WTC11 (cell line): ENCODE measurements at regions not wholly inside any gene's neighbourhood (a gene's known extent, or its start where the extent isn't known, plus 50 kb on each side); places are given as distances from the start of the nearest gene placed in this dataset.

Experiments
- ATAC-seq: fragments of 200-7000 bp; cut with Tn5 transposase; 2 replicates; pipeline ENCODE4 v1.10.0; 2021; ENCODE audit warnings: mild to moderate bottlenecking, moderate library complexity
- CTCF ChIA-PET: fragments of 300-600 bp; sonication (Branson Sonifier 250); formaldehyde crosslinking; loops from one replicate; lab custom pipeline; 2021; ENCODE audit warnings: antibody characterized with exemption; lab: Charles Lee
- POLR2A ChIA-PET: fragments of 350-600 bp; sonication (Branson Sonifier 250); formaldehyde crosslinking; loops from one replicate; lab custom pipeline; 2021; ENCODE audit warnings: antibody characterized with exemption; lab: Charles Lee
- DNase-seq: peaks from one replicate; pipeline ENCODE4 v3.0.0; 2021; ENCODE audit warnings: low spot score
- H3K27ac Mint-ChIP-seq: 2 replicates; pipeline ENCODE4 v1.8.0; 2021; ENCODE audit warnings: mixed read lengths
- H3K27me3 Mint-ChIP-seq: 2 replicates; pipeline ENCODE4 v1.8.0; 2021; ENCODE audit warnings: low read depth, mild to moderate bottlenecking, moderate library complexity, mixed read lengths
- H3K36me3 Mint-ChIP-seq: 2 replicates; pipeline ENCODE4 v1.8.0; 2021; ENCODE audit warnings: mixed read lengths
- H3K4me1 Mint-ChIP-seq: 2 replicates; pipeline ENCODE4 v1.8.0; 2022; ENCODE audit warnings: mixed read lengths
- H3K4me3 Mint-ChIP-seq: 2 replicates; pipeline ENCODE4 v1.8.0; 2021; ENCODE audit warnings: mild to moderate bottlenecking, moderate library complexity, mixed read lengths
- H3K9me3 Mint-ChIP-seq: 2 replicates; pipeline ENCODE4 v1.8.0; 2021; ENCODE audit warnings: mixed read lengths
- CREB1 ChIP-seq: sonication (generic); formaldehyde crosslinking; IDR thresholded peaks from 2 replicates; pipeline ENCODE4 v1.8.0; 2023; ENCODE audit warnings: mild to moderate bottlenecking, missing genetic modification reagents
- E2F1 ChIP-seq: sonication (generic); formaldehyde crosslinking; IDR thresholded peaks from 2 replicates; pipeline ENCODE4 v1.8.0; 2022; ENCODE audit warnings: mild to moderate bottlenecking, missing genetic modification reagents
- ESRRA ChIP-seq: sonication (generic); formaldehyde crosslinking; IDR thresholded peaks from 2 replicates; pipeline ENCODE4 v1.8.1; 2022; ENCODE audit warnings: mild to moderate bottlenecking, missing genetic modification reagents, borderline replicate concordance
- ETV6 ChIP-seq: sonication (generic); formaldehyde crosslinking; IDR thresholded peaks from 2 replicates; pipeline ENCODE4 v1.8.1; 2022; ENCODE audit warnings: mild to moderate bottlenecking, missing genetic modification reagents
- FOXP1 ChIP-seq: sonication (generic); formaldehyde crosslinking; IDR thresholded peaks from 2 replicates; pipeline ENCODE4 v1.8.0; 2022; ENCODE audit warnings: missing genetic modification reagents, mild to moderate bottlenecking, moderate library complexity, borderline replicate concordance
- GABPB1 ChIP-seq: sonication (generic); formaldehyde crosslinking; IDR thresholded peaks from 2 replicates; pipeline ENCODE4 v1.8.1; 2023; ENCODE audit warnings: mild to moderate bottlenecking, missing genetic modification reagents
- NR3C1 ChIP-seq: sonication (generic); formaldehyde crosslinking; conservative IDR thresholded peaks from 2 replicates; pipeline ENCODE4 v1.8.1; 2023; ENCODE audit warnings: low read depth, mild to moderate bottlenecking, missing genetic modification reagents
- OVOL2 ChIP-seq: fragments of 250-450 bp; sonication (Bioruptor Pico); IDR thresholded peaks from 2 replicates; pipeline ENCODE4 v1.9.0; 2021; ENCODE audit warnings: mild to moderate bottlenecking, borderline replicate concordance
- SMAD4 ChIP-seq: sonication (generic); formaldehyde crosslinking; IDR thresholded peaks from 2 replicates; pipeline ENCODE4 v1.8.0; 2022; ENCODE audit warnings: mild to moderate bottlenecking, missing genetic modification reagents
- TEAD1 ChIP-seq: sonication (generic); formaldehyde crosslinking; IDR thresholded peaks from 2 replicates; pipeline ENCODE4 v1.8.0; 2022; ENCODE audit warnings: mild to moderate bottlenecking, missing genetic modification reagents
- TEAD4 ChIP-seq: sonication (generic); formaldehyde crosslinking; IDR thresholded peaks from 2 replicates; pipeline ENCODE4 v1.8.0; 2022; ENCODE audit warnings: mild to moderate bottlenecking, missing genetic modification reagents
- ZNF121 ChIP-seq: sonication (generic); formaldehyde crosslinking; IDR thresholded peaks from 2 replicates; pipeline ENCODE4 v1.8.0; 2023; ENCODE audit warnings: missing genetic modification reagents
- ZNF138 ChIP-seq: sonication (generic); formaldehyde crosslinking; conservative IDR thresholded peaks from 2 replicates; pipeline ENCODE4 v1.8.1; 2022; ENCODE audit warnings: mild to moderate bottlenecking, moderate library complexity, missing genetic modification reagents
- ZNF512 ChIP-seq: sonication (generic); formaldehyde crosslinking; IDR thresholded peaks from 2 replicates; pipeline ENCODE4 v1.8.1; 2022; ENCODE audit warnings: missing genetic modification reagents, borderline replicate concordance
- TF ChIP-seq, protein P1 (sequence below): fragments of 250-450 bp; sonication (Bioruptor Pico); IDR thresholded peaks from 2 replicates; pipeline ENCODE4 v1.8.0; 2021; ENCODE audit warnings: mild to moderate bottlenecking
- TF ChIP-seq, protein P2 (sequence below): fragments of 250-450 bp; sonication (Bioruptor Pico); IDR thresholded peaks from 2 replicates; pipeline ENCODE4 v1.9.0; 2021; ENCODE audit warnings: mild to moderate bottlenecking
- TF ChIP-seq, protein P3 (sequence below): fragments of 250-450 bp; sonication (Bioruptor Pico); IDR thresholded peaks from 2 replicates; pipeline ENCODE4 v1.9.0; 2021; ENCODE audit warnings: moderate library complexity, mild to moderate bottlenecking, inconsistent platforms, borderline replicate concordance
- TF ChIP-seq, protein P4 (sequence below): sonication (generic); formaldehyde crosslinking; IDR thresholded peaks from 2 replicates; pipeline ENCODE4 v1.8.0; 2022; ENCODE audit warnings: missing genetic modification reagents
- TF ChIP-seq, protein P5 (sequence below): sonication (generic); formaldehyde crosslinking; IDR thresholded peaks from 2 replicates; pipeline ENCODE4 v1.8.1; 2023; ENCODE audit warnings: mild to moderate bottlenecking, missing genetic modification reagents, borderline replicate concordance
- TF ChIP-seq, protein P6 (sequence below): sonication (generic); formaldehyde crosslinking; IDR thresholded peaks from 2 replicates; pipeline ENCODE4 v1.8.1; 2022; ENCODE audit warnings: low read depth, mild to moderate bottlenecking, moderate library complexity, missing genetic modification reagents, borderline replicate concordance

- TF ChIP-seq, protein P1, sequence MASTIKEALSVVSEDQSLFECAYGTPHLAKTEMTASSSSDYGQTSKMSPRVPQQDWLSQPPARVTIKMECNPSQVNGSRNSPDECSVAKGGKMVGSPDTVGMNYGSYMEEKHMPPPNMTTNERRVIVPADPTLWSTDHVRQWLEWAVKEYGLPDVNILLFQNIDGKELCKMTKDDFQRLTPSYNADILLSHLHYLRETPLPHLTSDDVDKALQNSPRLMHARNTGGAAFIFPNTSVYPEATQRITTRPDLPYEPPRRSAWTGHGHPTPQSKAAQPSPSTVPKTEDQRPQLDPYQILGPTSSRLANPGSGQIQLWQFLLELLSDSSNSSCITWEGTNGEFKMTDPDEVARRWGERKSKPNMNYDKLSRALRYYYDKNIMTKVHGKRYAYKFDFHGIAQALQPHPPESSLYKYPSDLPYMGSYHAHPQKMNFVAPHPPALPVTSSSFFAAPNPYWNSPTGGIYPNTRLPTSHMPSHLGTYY = no peak
- TF ChIP-seq ZNF512 (CRISPR knock-in tag) (no peak), ZNF138 (CRISPR knock-in tag) (no peak), GABPB1 (no peak), OVOL2 (no peak), ZNF121 (CRISPR knock-in tag) (no peak), ESRRA (CRISPR knock-in tag) (no peak), ETV6 (CRISPR knock-in tag) (no peak), TEAD4 (CRISPR knock-in tag) (no peak), SMAD4 (CRISPR knock-in tag) (no peak), CREB1 (CRISPR knock-in tag) (no peak), NR3C1 (CRISPR knock-in tag) (no peak)
- TF ChIP-seq, protein P2, sequence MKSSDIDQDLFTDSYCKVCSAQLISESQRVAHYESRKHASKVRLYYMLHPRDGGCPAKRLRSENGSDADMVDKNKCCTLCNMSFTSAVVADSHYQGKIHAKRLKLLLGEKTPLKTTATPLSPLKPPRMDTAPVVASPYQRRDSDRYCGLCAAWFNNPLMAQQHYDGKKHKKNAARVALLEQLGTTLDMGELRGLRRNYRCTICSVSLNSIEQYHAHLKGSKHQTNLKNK (CRISPR knock-in tag) = no peak
- TF ChIP-seq, protein P3, sequence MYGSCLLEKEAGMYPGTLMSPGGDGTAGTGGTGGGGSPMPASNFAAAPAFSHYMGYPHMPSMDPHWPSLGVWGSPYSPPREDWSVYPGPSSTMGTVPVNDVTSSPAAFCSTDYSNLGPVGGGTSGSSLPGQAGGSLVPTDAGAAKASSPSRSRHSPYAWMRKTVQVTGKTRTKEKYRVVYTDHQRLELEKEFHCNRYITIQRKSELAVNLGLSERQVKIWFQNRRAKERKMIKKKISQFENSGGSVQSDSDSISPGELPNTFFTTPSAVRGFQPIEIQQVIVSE (CRISPR knock-in tag) = no peak
- TF ChIP-seq, protein P4, sequence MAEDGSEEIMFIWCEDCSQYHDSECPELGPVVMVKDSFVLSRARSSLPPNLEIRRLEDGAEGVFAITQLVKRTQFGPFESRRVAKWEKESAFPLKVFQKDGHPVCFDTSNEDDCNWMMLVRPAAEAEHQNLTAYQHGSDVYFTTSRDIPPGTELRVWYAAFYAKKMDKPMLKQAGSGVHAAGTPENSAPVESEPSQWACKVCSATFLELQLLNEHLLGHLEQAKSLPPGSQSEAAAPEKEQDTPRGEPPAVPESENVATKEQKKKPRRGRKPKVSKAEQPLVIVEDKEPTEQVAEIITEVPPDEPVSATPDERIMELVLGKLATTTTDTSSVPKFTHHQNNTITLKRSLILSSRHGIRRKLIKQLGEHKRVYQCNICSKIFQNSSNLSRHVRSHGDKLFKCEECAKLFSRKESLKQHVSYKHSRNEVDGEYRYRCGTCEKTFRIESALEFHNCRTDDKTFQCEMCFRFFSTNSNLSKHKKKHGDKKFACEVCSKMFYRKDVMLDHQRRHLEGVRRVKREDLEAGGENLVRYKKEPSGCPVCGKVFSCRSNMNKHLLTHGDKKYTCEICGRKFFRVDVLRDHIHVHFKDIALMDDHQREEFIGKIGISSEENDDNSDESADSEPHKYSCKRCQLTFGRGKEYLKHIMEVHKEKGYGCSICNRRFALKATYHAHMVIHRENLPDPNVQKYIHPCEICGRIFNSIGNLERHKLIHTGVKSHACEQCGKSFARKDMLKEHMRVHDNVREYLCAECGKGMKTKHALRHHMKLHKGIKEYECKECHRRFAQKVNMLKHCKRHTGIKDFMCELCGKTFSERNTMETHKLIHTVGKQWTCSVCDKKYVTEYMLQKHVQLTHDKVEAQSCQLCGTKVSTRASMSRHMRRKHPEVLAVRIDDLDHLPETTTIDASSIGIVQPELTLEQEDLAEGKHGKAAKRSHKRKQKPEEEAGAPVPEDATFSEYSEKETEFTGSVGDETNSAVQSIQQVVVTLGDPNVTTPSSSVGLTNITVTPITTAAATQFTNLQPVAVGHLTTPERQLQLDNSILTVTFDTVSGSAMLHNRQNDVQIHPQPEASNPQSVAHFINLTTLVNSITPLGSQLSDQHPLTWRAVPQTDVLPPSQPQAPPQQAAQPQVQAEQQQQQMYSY = no peak
- TF ChIP-seq, all 79 proteins: peak for 0
- ChIA-PET CTCF (no interaction called here), POLR2A (no interaction called here)
- no peak overlapping the region for H3K4me3 Mint-ChIP-seq
- H3K9me3 Mint-ChIP-seq = peaks cover 3% of the 10 kb centered on the region; the same call in 1 of the 2 replicates
- no peaks in the 10 kb centered on the region; the same call in 1 of the 2 replicates for H3K27me3 Mint-ChIP-seq
- H3K27ac Mint-ChIP-seq = no peak overlapping the region
- no peak for ATAC-seq
- no peaks in the 10 kb centered on the region for H3K36me3 Mint-ChIP-seq
- H3K4me1 Mint-ChIP-seq = peaks cover 26% of the 10 kb centered on the region
- no peak for DNase-seq
These were observed 209.9 kb upstream of the IGF1 start for GRCh38 chr12:102690253-102690652.

DNA sequence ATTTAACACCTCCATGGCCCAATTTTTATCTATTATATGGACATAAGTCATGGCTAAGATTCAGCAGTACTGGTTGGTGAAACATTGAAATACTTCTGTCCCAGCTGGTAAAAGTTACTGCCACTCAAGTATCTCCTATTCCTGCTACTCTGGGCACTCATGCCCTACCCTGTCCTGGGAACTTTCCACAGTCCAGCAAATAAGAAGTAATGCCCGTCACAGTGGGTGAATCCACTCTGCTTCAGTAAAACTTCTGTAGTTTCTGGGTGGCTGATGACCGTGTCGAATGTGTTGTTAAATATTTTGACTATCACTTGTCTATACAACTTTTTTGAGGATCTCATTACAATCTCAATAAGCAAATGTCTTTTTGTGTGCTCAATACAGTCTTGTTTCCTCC lies 209.3 kb upstream of the IGF1 start:
- Mint-ChIP-seq H3K27me3 (no peaks in the 10 kb centered on the region; the same call in 1 of the 2 replicates), H3K4me3 (no peak overlapping the region), H3K4me1 (peaks cover 26% of the 10 kb centered on the region), H3K36me3 (no peaks in the 10 kb centered on the region), H3K27ac (no peak overlapping the region), H3K9me3 (peaks cover 3% of the 10 kb centered on the region; the same call in 1 of the 2 replicates)
- ATAC-seq (no peak), DNase-seq (no peak)
- ChIA-PET POLR2A (no interaction called here), CTCF (no interaction called here)
- TF ChIP-seq FOXP1 (CRISPR knock-in tag) (no peak), TEAD1 (CRISPR knock-in tag) (no peak), ETV6 (CRISPR knock-in tag) (no peak), ZNF512 (CRISPR knock-in tag) (no peak), E2F1 (no peak)
- TF ChIP-seq, protein P5, sequence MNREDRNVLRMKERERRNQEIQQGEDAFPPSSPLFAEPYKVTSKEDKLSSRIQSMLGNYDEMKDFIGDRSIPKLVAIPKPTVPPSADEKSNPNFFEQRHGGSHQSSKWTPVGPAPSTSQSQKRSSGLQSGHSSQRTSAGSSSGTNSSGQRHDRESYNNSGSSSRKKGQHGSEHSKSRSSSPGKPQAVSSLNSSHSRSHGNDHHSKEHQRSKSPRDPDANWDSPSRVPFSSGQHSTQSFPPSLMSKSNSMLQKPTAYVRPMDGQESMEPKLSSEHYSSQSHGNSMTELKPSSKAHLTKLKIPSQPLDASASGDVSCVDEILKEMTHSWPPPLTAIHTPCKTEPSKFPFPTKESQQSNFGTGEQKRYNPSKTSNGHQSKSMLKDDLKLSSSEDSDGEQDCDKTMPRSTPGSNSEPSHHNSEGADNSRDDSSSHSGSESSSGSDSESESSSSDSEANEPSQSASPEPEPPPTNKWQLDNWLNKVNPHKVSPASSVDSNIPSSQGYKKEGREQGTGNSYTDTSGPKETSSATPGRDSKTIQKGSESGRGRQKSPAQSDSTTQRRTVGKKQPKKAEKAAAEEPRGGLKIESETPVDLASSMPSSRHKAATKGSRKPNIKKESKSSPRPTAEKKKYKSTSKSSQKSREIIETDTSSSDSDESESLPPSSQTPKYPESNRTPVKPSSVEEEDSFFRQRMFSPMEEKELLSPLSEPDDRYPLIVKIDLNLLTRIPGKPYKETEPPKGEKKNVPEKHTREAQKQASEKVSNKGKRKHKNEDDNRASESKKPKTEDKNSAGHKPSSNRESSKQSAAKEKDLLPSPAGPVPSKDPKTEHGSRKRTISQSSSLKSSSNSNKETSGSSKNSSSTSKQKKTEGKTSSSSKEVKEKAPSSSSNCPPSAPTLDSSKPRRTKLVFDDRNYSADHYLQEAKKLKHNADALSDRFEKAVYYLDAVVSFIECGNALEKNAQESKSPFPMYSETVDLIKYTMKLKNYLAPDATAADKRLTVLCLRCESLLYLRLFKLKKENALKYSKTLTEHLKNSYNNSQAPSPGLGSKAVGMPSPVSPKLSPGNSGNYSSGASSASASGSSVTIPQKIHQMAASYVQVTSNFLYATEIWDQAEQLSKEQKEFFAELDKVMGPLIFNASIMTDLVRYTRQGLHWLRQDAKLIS (CRISPR knock-in tag) = no peak
- TF ChIP-seq, protein P6, sequence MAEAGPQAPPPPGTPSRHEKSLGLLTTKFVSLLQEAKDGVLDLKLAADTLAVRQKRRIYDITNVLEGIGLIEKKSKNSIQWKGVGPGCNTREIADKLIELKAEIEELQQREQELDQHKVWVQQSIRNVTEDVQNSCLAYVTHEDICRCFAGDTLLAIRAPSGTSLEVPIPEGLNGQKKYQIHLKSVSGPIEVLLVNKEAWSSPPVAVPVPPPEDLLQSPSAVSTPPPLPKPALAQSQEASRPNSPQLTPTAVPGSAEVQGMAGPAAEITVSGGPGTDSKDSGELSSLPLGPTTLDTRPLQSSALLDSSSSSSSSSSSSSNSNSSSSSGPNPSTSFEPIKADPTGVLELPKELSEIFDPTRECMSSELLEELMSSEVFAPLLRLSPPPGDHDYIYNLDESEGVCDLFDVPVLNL (CRISPR knock-in tag) = no peak
